ENCODE measurements at regions not wholly inside any gene's neighbourhood (a gene's known extent, or its start where the extent isn't known, plus 50 kb on each side); places are given as distances from the start of the nearest gene placed in this dataset.

GRCh38 chr21:28644762-28645161 is 347.9 kb downstream of the LTN1 start:
- H3K79me2 ChIP-seq (ENCODE audit: control insufficient read depth, insufficient read depth, low read length), result no peaks in the 10 kb centered on the region
- dilution Hi-C loops (cut with MboI; ENCODE audit: extremely low pct_ligation_motif_present, low sequenced_read_pairs), result no loop called here
- no peaks in the 10 kb centered on the region for H3K27me3 ChIP-seq (ENCODE audit: control insufficient read depth, extremely low read depth, insufficient read depth, low read length)
- peak overlapping the region; percentile 14 for H3K9ac ChIP-seq (ENCODE audit: control insufficient read depth, extremely low read depth, insufficient read depth, low read length)
- DNase-seq (ENCODE audit: low read depth, low spot score), result peak; percentile 35
- no peaks in the 10 kb centered on the region for H4K20me1 ChIP-seq (ENCODE audit: control insufficient read depth, extremely low read depth, insufficient read depth, low read length)
- no peak overlapping the region for H3K4me3 ChIP-seq (ENCODE audit: control insufficient read depth in 2 of 3, extremely low read depth in 1 of 3, insufficient read depth in 2 of 3, low read depth in 1 of 3, low read length in 3 of 3)
- no peaks in the 10 kb centered on the region for H3K36me3 ChIP-seq (ENCODE audit: control insufficient read depth in 2 of 2, extremely low read depth in 1 of 2, insufficient read depth in 2 of 2, low read length in 2 of 2)
- no peak overlapping the region for H3K27ac ChIP-seq (ENCODE audit: control insufficient read depth, insufficient read depth, low read length)
- no peak overlapping the region for H3K4me2 ChIP-seq (ENCODE audit: control insufficient read depth, extremely low read depth, insufficient read depth, low read depth, low read length)
- TF ChIP-seq EZH2 (IDR thresholded peaks at IDR 0.05; ENCODE audit: low read length), result no peak
- TF ChIP-seq, protein P1, sequence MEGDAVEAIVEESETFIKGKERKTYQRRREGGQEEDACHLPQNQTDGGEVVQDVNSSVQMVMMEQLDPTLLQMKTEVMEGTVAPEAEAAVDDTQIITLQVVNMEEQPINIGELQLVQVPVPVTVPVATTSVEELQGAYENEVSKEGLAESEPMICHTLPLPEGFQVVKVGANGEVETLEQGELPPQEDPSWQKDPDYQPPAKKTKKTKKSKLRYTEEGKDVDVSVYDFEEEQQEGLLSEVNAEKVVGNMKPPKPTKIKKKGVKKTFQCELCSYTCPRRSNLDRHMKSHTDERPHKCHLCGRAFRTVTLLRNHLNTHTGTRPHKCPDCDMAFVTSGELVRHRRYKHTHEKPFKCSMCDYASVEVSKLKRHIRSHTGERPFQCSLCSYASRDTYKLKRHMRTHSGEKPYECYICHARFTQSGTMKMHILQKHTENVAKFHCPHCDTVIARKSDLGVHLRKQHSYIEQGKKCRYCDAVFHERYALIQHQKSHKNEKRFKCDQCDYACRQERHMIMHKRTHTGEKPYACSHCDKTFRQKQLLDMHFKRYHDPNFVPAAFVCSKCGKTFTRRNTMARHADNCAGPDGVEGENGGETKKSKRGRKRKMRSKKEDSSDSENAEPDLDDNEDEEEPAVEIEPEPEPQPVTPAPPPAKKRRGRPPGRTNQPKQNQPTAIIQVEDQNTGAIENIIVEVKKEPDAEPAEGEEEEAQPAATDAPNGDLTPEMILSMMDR (optimal IDR thresholded peaks at IDR 0.05 in 1 of 3, IDR thresholded peaks at IDR 0.05 in 1 of 3, conservative IDR thresholded peaks at IDR 0.05 in 1 of 3; ENCODE audit: extremely low read depth in 1 of 3, insufficient read depth in 2 of 3, low read length in 3 of 3), result peak in 1 of 3 experiments; percentile 54
- no peaks in the 10 kb centered on the region for H3K9me1 ChIP-seq (ENCODE audit: control insufficient read depth, extremely low read depth, insufficient read depth, low read length)
- no peaks in the 10 kb centered on the region for H3K9me3 ChIP-seq (ENCODE audit: control insufficient read depth, low read depth, low read length)
- H3K4me1 ChIP-seq (ENCODE audit: control insufficient read depth, extremely low read depth, insufficient read depth, low read length), result peaks cover 7% of the 10 kb centered on the region
- peak overlapping the region; percentile 12 for H2AFZ ChIP-seq (ENCODE audit: control insufficient read depth, low read length)
- peak; percentile 95 for FAIRE-seq

DNA sequence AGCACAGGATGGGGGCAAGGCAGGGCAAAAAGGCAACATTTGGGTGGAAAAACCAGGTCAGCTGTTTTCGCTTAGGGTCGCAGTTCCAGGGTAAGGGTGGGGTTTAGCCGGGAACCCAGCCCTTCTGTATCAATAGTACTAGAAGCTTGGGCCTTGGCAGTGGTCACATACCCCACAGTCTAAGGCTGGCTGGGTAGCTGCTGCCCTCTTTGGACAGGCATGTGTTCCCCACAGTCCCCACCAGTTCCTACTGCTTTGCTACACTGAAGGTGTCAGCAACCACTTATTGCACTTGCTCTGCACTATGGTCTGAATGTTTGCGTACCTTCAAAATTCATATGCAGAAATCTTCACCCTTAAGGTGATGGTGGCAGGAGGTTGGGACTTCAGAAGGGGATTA is 349.8 kb downstream of the LTN1 start:
- Histone ChIP-seq H4K20me1 (ENCODE audit: control insufficient read depth, extremely low read depth, insufficient read depth, low read length) (no peaks in the 10 kb centered on the region), H3K4me3 (ENCODE audit: control insufficient read depth in 2 of 3, extremely low read depth in 1 of 3, insufficient read depth in 2 of 3, low read depth in 1 of 3, low read length in 3 of 3) (no peak overlapping the region), H3K9me3 (ENCODE audit: control insufficient read depth, low read depth, low read length) (no peaks in the 10 kb centered on the region), H3K9ac (ENCODE audit: control insufficient read depth, extremely low read depth, insufficient read depth, low read length) (no peak overlapping the region), H3K27ac (ENCODE audit: control insufficient read depth, insufficient read depth, low read length) (no peak overlapping the region), H3K27me3 (ENCODE audit: control insufficient read depth, extremely low read depth, insufficient read depth, low read length) (no peaks in the 10 kb centered on the region), H3K4me1 (ENCODE audit: control insufficient read depth, extremely low read depth, insufficient read depth, low read length) (peaks cover 19% of the 10 kb centered on the region), H3K36me3 (ENCODE audit: control insufficient read depth in 2 of 2, extremely low read depth in 1 of 2, insufficient read depth in 2 of 2, low read length in 2 of 2) (no peaks in the 10 kb centered on the region), H3K79me2 (ENCODE audit: control insufficient read depth, insufficient read depth, low read length) (no peaks in the 10 kb centered on the region), H3K9me1 (ENCODE audit: control insufficient read depth, extremely low read depth, insufficient read depth, low read length) (no peaks in the 10 kb centered on the region), H2AFZ (ENCODE audit: control insufficient read depth, low read length) (no peak overlapping the region), H3K4me2 (ENCODE audit: control insufficient read depth, extremely low read depth, insufficient read depth, low read depth, low read length) (no peak overlapping the region)
- FAIRE-seq (no peak), DNase-seq (ENCODE audit: low read depth, low spot score) (no peak)
- TF ChIP-seq, protein P1 (optimal IDR thresholded peaks at IDR 0.05 in 1 of 3, IDR thresholded peaks at IDR 0.05 in 1 of 3, conservative IDR thresholded peaks at IDR 0.05 in 1 of 3; ENCODE audit: extremely low read depth in 1 of 3, insufficient read depth in 2 of 3, low read length in 3 of 3), result no peak
- no peak for TF ChIP-seq EZH2 (IDR thresholded peaks at IDR 0.05; ENCODE audit: low read length)
- dilution Hi-C loops (cut with MboI; ENCODE audit: extremely low pct_ligation_motif_present, low sequenced_read_pairs), result no loop called here
